Hematopoietic multipotent progenitor cell (in vitro differentiated cells): ENCODE measurements at regions not wholly inside any gene's neighbourhood (a gene's known extent, or its start where the extent isn't known, plus 50 kb on each side); places are given as distances from the start of the nearest gene placed in this dataset.

Experiments used
- DNase-seq, 3 donors: peaks; one replicate each; pipeline ENCODE4 v3.0.0-alpha.2; 2011 to 2015; ENCODE audit warnings: low read depth in 2 of 3, low spot score in 2 of 3

GRCh38 chr22:34866495-34867131 lies 199.3 kb upstream of the ISX start:
- no peak for DNase-seq

GRCh38 chr22:34877506-34877905 lies 188.5 kb upstream of the ISX start:
- DNase-seq = no peak

DNA sequence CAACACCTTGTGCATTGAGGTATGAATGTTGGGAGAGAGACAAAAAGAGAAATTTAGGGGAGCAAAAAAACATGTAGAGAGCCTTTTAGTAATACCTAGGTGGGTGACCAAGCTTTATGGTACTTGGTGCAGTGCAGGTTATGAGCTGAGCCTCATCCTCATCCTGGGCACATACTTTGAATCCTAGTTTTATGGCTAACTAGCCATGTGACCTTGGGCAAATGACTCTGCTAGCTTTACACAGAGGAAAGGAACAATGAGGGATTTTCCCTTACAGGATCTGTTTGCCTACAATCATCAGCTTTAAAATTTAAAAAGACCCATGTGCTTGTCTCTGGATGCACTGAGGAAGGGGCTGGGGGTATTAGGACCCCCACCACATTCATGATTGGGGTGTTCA lies 187.8 kb upstream of the ISX start:
- no peak for DNase-seq

GRCh38 chr22:34879001-34879400 lies 187.0 kb upstream of the ISX start:
- no peak for DNase-seq

DNA sequence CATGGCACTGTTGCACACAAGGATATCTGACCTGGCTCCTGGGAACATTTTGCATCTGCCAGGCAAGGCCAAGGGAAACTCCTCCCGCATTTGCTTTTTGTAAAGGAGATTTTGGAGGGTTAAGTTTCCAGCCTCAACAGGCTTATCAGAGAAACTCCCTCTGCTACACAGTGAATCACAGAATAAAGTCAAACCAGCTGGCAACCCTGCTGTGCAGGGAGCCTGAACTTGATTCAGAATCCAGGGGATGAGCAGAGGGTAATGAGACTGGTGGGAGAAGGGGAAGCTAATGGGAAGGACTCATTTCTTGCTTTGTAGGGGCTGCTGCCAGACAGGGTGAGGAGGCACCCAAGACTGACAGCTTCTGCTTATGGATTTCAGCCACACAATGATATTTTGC lies 185.3 kb upstream of the ISX start:
- no peak for DNase-seq

GRCh38 chr22:34881453-34881852 lies 184.5 kb upstream of the ISX start:
- DNase-seq = no peak

- no peak for DNase-seq
Observed at GRCh38 chr22:34885852-34886251, 180.1 kb upstream of the ISX start.

GRCh38 chr22:34886391-34886790 lies 179.6 kb upstream of the ISX start:
- no peak for DNase-seq

DNA sequence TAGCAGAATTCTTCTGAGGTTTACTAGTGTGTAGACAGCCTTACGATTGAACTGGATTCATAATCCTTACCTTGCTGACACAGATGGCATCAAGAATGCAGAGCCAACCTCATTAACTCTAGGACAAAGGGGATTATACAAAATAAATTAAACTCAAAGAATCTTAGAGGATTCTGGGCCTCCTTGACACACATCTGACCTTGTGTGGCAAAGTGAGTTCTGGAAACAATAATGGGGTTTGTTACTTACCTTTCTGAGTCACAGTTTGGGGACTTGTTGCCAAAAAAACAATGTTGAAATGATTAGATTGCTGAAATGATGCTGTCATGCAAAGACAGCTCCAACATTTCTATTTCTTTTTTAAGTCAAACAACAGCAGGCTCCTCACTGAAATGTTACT lies 179.1 kb upstream of the ISX start:
- DNase-seq = no peak

- DNase-seq = no peak
Observed at GRCh38 chr22:34897126-34897525, 168.8 kb upstream of the ISX start.

- DNase-seq = no peak
Observed at GRCh38 chr22:34902335-34902734, 163.6 kb upstream of the ISX start.

DNA sequence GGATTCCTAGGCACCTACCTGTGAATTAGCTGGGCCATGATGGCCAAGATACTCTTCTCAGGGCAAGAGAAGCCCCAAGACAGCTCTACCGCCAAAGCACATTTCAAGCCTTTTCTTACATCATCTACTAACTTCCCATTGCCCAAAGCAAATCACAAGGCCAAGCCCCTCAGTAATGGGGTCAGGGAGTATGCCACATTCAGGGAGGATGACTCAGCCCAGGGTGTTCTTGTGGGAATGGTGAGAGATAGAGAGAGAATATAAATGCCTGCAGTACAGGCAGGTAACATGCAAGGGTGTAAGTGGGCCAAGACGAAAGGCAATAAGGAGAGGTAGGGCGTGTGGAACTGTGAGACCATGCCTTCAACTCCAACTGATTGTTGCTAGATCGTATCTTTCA lies 162.5 kb upstream of the ISX start:
- no peak for DNase-seq

- DNase-seq = no peak
Observed at GRCh38 chr22:34904486-34904885, 161.5 kb upstream of the ISX start.

DNA sequence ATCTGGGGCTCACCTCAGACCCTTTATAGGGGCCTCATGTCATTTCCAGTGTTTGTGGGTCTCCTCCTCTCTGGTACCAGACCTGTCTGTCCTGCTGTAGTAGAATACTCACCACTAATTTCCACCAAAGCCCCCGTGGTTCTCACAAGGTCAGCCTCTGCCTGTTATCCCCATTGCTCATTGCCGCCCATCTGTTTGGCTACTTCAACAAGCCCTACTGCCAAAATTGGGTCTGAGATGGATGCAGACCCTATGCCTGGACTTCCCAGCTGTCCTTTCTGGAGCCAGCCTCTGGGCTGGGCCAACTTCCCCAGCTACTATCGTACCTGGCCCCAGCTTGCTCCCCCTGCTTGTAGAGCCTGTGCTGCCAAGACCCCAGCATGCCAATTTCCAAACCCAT lies 152.1 kb upstream of the ISX start:
- DNase-seq = no peak

- no peak for DNase-seq
Observed at GRCh38 chr22:34914846-34915245, 151.1 kb upstream of the ISX start.

GRCh38 chr22:34917239-34917638 lies 148.7 kb upstream of the ISX start:
- DNase-seq = no peak

- DNase-seq = no peak
Observed at GRCh38 chr22:34931026-34931425, 134.9 kb upstream of the ISX start.

- no peak for DNase-seq
Observed at GRCh38 chr22:34934261-34934660, 131.7 kb upstream of the ISX start.

GRCh38 chr22:34943830-34944229 lies 122.1 kb upstream of the ISX start:
- no peak for DNase-seq

- no peak for DNase-seq
Observed at GRCh38 chr22:34946339-34946985, 119.5 kb upstream of the ISX start.

DNA sequence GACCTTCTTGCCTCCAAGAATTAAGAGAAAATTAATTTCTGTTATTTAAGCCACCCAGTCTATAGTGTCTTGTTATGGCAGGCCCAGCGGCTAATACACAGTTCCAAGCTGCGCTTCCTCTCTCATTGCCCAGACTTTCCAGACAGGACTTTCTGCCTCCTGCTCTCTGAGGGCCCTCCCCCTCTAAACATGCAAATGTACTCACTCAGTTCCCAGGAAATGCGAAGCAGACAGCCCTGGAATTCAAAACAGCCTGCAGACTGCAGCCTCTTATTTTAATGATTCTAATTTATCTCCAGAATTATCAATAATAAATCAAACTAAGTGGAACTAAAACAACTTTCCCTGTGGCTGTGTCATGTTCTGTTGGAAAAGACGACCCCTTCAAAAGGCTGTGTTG lies 115.5 kb upstream of the ISX start:
- DNase-seq = no peak

- no peak for DNase-seq
Observed at GRCh38 chr22:34951212-34951611, 114.7 kb upstream of the ISX start.

GRCh38 chr22:34960005-34960404 lies 106.0 kb upstream of the ISX start:
- no peak for DNase-seq
